ENCODE measurements at regions not wholly inside any gene's neighbourhood (a gene's known extent, or its start where the extent isn't known, plus 50 kb on each side); places are given as distances from the start of the nearest gene placed in this dataset.

- TF ChIP-seq E2F1 (CRISPR knock-in tag; IDR thresholded peaks at IDR 0.05) (no peak), MAX (CRISPR knock-in tag; IDR thresholded peaks at IDR 0.05) (no peak)
Measured at GRCh38 chr2:14125624-14126293, 506.8 kb upstream of the LRATD1 start (continued).

GRCh38 chr2:14126846-14127245 lies 505.7 kb upstream of the LRATD1 start:
- CTCF ChIA-PET = no interaction called here

GRCh38 chr2:14127765-14128164 lies 504.8 kb upstream of the LRATD1 start:
- no peaks in the 10 kb centered on the region for H3K27me3 Mint-ChIP-seq (ENCODE audit: low read depth)
- CTCF ChIA-PET = no interaction called here
- ATAC-seq = no peak; the same call in 1 of the 2 replicates
- no peak overlapping the region for H3K4me3 Mint-ChIP-seq
- TF ChIP-seq TP53 (CRISPR knock-in tag; IDR thresholded peaks at IDR 0.05) (no peak), ZNF219 (CRISPR knock-in tag; IDR thresholded peaks at IDR 0.05; ENCODE audit: borderline replicate concordance) (no peak), ZNF138 (CRISPR knock-in tag; conservative IDR thresholded peaks at IDR 0.05) (no peak), JAZF1 (CRISPR knock-in tag; IDR thresholded peaks at IDR 0.05) (no peak), ZNF281 (CRISPR knock-in tag; IDR thresholded peaks at IDR 0.05) (no peak), ZBTB21 (CRISPR knock-in tag; IDR thresholded peaks at IDR 0.05; ENCODE audit: borderline replicate concordance) (no peak), AFF4 (CRISPR knock-in tag; IDR thresholded peaks at IDR 0.05; ENCODE audit: borderline replicate concordance) (no peak), ZMAT4 (CRISPR knock-in tag; IDR thresholded peaks at IDR 0.05) (no peak), PREB (CRISPR knock-in tag; IDR thresholded peaks at IDR 0.05; ENCODE audit: borderline replicate concordance) (no peak)
- POLR2A ChIA-PET = no interaction called here
- no peaks in the 10 kb centered on the region for H3K4me1 Mint-ChIP-seq
- peaks cover 21% of the 10 kb centered on the region for H3K9me3 Mint-ChIP-seq
- no peak overlapping the region for H3K27ac Mint-ChIP-seq
- H3K36me3 Mint-ChIP-seq = peaks cover 7% of the 10 kb centered on the region; the same call in 1 of the 2 replicates
- no peak for DNase-seq (ENCODE audit: low spot score)

More at GRCh38 chr2:14126846-14127245, 505.7 kb upstream of the LRATD1 start:
- peaks cover 18% of the 10 kb centered on the region for H3K9me3 Mint-ChIP-seq
- POLR2A ChIA-PET = no interaction called here
- H3K27me3 Mint-ChIP-seq (ENCODE audit: low read depth) = no peaks in the 10 kb centered on the region
- ATAC-seq = no peak
- H3K4me1 Mint-ChIP-seq = no peaks in the 10 kb centered on the region
- H3K27ac Mint-ChIP-seq = no peak overlapping the region
- TF ChIP-seq HMGA2 (CRISPR knock-in tag; IDR thresholded peaks at IDR 0.05) (peak; percentile 92), FOXP4 (CRISPR knock-in tag; IDR thresholded peaks at IDR 0.05) (no peak), GTF2I (CRISPR knock-in tag; conservative IDR thresholded peaks at IDR 0.05) (no peak), ZNF121 (CRISPR knock-in tag; IDR thresholded peaks at IDR 0.05) (no peak), FOXP1 (CRISPR knock-in tag; IDR thresholded peaks at IDR 0.05; ENCODE audit: borderline replicate concordance) (no peak), FOXK1 (CRISPR knock-in tag; IDR thresholded peaks at IDR 0.05) (no peak), EMX1 (CRISPR knock-in tag; IDR thresholded peaks at IDR 0.05) (no peak), TCF7 (CRISPR knock-in tag; IDR thresholded peaks at IDR 0.05; ENCODE audit: low read depth) (no peak)
- H3K36me3 Mint-ChIP-seq = peaks cover 6% of the 10 kb centered on the region; the same call in 1 of the 2 replicates
- no peak for DNase-seq (ENCODE audit: low spot score)
- H3K4me3 Mint-ChIP-seq = no peak overlapping the region

All from WTC11 (cell line).